ENCODE measurements at regions not wholly inside any gene's neighbourhood (a gene's known extent, or its start where the extent isn't known, plus 50 kb on each side); places are given as distances from the start of the nearest gene placed in this dataset.
"Not testable (repeated sequence)": the region's sequence is repeated elsewhere in the genome, so short reads cannot be mapped to it uniquely, and the experiment has no call there.

- not testable (repeated sequence) for FAIRE-seq
Observed at GRCh38 chr4:187695531-187695930, 300.0 kb upstream of the ZFP42 start.

DNA sequence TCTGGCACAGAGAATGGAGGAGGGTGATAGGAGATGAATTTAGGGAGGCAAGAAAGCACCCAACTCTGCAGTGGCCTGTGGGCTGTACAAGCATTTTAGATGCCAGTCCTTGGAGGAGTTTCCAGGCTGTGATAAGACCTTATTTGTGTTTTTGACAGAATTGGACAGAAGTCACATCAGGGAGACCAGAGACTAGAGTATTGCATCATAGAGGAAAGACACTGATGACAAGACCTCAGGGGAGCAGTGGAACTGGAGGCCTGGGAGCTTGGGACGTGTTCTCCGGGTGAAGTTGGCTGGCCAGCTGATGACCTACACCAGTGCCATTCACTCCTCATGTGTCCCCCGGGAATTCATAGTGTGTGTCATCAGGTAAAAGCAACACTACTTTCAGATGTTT, 284.0 kb upstream of the ZFP42 start:
- FAIRE-seq, result no peak

DNA sequence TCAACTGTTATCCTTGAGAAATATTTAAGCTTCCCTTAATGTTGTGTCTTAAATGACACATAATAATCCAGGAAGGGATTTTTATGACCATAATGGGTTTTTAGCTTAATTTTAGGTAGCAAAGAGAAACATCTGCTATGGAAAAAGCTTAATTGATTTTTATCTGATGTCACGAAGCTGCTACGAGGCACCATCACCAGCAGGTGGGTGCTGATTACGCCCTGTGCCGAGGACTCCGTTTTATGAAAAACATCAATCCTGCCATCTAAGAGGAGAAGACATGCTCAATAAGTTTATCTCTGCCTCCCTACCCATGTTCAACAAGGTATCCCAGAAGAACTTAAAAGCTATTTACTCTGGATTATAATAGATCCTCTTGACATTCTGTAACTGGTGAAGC, 280.6 kb upstream of the ZFP42 start:
- FAIRE-seq, result no peak

DNA sequence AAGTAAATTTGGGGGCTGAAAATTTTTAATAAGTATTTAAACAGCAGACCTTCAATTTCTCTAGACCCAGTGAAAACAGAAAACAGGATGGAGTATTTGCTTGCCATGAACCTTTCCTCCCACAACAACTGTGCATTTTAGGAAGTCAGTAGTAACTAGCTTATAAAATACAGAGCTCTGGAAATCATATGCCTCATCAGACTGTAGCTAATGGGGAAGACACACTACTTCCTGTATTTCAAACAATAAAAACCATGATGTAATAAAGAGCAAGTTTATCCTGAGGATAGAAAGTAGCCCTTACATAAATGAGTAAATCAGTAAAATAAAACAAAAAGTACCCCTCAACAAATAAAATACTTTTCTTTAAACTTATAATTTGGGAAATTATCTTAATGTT, 280.1 kb upstream of the ZFP42 start:
- no peak for FAIRE-seq

GRCh38 chr4:187724456-187724855, 271.1 kb upstream of the ZFP42 start:
- FAIRE-seq, result no peak

DNA sequence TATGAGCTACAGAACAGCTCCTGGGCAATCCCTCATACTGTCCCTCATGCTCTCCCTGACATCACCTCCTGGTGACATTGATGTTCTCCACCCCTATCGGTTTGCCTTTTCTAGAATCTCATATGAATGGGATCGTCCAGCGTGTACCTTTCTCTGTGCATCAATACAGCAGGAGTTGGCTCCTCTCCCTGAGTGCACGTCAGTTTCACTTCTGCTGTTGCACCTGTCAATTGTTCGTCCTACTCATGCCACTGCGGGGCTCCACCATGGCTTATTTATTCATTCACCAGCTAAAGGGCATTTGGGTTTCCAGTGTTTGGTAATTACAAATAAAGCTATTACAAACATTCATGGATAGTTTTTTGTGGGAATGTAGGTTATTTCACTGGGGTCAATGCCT, 269.1 kb upstream of the ZFP42 start:
- FAIRE-seq, result no peak

DNA sequence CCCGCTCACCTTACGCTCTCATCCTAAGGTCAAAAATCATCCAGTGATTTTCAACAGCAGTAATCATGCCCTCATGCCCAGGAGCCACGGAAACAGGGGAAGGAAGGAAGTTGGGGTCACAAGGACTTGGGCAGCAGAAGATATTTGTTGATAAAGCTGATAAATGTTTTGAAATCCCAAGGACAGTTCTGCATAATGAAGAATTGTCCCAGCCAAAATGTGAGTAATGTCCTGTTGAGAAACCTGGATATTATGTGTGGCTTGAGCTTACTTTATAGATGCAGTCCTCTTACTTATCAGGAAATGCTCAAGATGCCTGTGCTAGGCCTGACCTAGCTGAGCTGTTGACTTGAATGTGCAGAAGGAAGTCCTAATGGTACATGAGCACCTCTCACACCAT, 263.0 kb upstream of the ZFP42 start:
- no peak for FAIRE-seq

DNA sequence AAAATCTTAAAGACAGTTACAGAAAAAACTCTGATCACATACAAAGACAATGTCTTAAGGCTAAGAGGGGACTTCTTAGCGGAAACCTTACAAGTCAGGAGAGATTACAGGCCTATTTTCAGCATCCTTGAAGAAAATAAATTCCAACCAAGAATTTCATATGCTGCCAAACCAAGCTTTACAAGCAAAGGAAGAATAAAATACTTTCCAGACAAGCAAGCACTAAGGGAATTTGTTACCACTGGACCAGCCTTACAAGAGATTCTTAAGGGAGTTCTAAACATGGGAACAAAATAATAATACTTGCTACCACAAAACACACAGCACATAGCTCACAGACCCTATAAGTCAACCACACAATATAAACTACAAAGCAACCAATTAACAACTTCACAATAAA, 255.8 kb upstream of the ZFP42 start:
- FAIRE-seq, result no peak

GRCh38 chr4:187744911-187745310, 250.7 kb upstream of the ZFP42 start:
- FAIRE-seq, result no peak

- not testable (repeated sequence) for FAIRE-seq
Observed at GRCh38 chr4:187750652-187751051, 244.9 kb upstream of the ZFP42 start.

- no peak for FAIRE-seq
Observed at GRCh38 chr4:187767158-187767557, 228.4 kb upstream of the ZFP42 start.

DNA sequence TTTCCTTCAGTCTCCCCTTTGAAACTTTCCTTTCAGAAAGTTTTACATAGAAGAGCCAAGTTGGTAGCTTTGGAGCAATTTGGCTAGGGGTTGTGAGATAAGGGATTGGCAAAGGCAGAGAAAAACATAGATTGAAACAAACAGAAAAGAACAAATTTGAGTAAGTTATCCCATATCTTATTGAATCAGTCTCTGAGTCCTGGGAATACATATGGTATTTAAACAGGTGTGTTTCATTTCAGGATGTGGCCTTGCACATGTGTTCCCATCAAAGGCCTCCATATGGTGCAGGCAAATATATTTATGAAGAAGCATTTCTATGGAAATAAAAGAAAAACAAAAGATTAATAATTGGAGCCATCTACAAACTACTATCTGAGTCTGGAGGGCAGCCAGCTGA, 227.9 kb upstream of the ZFP42 start:
- FAIRE-seq, result no peak

DNA sequence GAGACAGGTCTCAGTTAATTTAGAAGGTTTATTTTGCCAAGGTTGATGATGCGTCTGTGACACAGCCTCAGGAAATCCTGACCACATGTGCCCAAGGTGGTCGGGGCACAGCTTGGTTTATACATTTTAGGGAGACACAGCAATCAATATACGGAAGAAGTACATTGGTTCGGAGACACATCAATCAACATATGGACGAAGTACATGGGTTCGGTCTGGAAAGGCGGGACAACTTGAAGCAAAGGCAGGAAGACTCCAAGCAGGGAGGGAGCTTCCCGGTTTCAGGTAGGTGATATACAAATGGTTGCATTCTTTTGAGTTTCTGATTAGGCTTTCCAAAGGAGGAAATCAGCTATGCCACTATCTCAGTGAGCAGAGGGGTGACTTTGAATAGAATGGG, 225.2 kb upstream of the ZFP42 start:
- FAIRE-seq, result no peak

DNA sequence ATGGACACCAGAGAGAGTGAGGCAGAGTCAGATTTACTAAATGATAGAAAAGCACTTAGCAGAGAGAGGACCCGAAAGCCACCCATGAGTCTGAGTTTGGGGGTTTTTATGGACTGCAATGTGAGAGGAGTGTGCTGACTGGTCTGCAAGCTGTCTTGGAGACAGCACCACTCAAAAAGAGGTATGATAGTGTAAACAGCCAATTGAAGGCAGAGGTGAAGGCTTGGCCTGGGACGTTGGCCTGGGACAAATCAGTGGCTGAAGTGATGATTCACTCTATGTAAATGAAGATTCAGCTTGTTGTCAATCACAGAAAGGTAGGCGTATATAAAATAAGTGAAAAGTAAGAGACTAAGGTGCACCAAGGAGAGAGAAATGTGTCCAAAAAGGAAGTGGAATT, 217.6 kb upstream of the ZFP42 start:
- no peak for FAIRE-seq

GRCh38 chr4:187780070-187780469, 215.5 kb upstream of the ZFP42 start:
- FAIRE-seq, result no peak

- FAIRE-seq, result no peak
Observed at GRCh38 chr4:187782286-187782824, 213.2 kb upstream of the ZFP42 start.

- peak; percentile 58 for FAIRE-seq
Observed at GRCh38 chr4:187786190-187786589, 209.4 kb upstream of the ZFP42 start.

GRCh38 chr4:187789078-187789477, 206.5 kb upstream of the ZFP42 start:
- no peak for FAIRE-seq

DNA sequence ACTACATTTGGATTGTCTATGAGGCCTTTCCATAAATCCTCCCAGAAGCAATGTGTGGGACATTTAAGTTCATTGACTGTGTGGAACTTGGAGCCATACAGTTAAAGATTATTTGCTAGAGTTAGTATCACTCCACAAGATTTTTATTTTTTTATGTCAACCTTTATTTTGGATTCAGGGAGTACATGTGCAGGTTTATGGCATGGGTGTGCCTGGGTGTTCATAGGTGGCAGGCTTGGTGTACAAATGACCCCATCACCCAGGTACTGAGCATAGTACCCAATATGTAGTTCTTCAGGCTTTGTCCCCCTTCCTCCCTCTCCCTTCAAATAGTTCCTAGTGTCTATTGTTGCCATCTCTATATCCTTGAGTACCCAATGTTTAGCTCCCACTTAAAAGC, 199.8 kb upstream of the ZFP42 start:
- FAIRE-seq, result no peak

DNA sequence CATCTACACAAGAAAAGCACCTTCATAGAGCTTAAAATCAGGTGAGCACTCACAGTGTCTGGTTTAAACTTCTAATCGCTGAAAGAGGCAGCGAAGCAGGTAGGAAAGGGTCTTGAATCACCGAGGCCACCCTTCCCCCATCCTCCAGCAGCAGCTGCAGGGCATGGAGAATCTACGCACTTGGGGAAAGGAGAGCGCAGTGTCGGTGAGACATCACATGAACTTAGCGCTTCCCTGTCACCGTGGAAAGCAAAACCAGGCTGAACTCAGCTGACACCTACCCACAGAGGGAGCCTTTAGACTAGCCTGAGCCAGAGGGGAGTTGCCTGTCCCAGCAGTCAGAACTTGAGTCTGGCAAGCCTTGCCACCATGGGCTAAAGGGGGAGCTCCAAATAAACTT, 197.2 kb upstream of the ZFP42 start:
- FAIRE-seq, result no peak

DNA sequence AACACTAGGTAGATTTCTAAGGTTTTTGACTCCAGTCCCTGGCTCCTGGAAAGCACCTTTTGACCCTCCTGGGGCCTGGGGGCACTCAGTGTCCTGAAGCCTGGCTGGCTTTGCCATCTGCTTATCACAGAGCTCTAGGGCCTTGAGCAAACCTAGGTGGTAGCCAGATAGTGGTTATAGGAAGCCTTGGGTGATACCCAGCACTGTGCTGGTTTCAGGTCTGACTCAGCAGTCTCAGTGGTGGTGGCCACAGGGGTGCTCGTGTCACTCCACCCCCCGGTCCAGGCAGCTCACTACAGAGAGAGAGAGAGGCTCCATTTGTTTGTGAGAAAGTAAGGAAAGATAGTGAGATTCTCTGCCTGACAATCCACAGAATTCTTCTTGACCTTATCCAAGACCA, 195.8 kb upstream of the ZFP42 start:
- FAIRE-seq, result no peak

DNA sequence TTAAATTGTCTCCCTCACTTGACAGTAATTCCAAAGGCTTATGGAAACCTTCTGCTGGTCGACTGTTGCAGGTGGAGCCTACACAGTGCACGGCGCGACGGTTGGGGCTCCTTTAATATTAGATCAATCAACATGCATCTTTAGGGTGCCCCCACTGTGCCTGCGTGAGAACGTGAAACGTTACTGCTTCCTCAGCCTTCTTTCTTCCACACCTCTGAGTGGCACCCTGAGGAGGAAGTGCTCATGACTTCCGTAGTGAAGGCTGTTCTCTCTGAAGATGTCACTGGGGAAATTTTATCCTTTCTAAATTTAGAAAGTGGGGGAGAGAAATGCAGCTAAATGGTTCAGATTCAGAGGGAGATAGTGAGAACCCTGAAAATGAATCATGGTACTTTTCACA, 184.0 kb upstream of the ZFP42 start:
- no peak for FAIRE-seq

GRCh38 chr4:187814737-187815465, 180.7 kb upstream of the ZFP42 start:
- FAIRE-seq, result no peak

- no peak for FAIRE-seq
Observed at GRCh38 chr4:187826725-187827124, 168.8 kb upstream of the ZFP42 start.

GRCh38 chr4:187827631-187828030, 167.9 kb upstream of the ZFP42 start:
- no peak for FAIRE-seq

Data from endometrium (tissue), 2 donors.